HEK293T (cell line): ENCODE measurements at regions not wholly inside any gene's neighbourhood (a gene's known extent, or its start where the extent isn't known, plus 50 kb on each side); places are given as distances from the start of the nearest gene placed in this dataset.

Experiments
- BHLHE40 ChIP-seq: fragments of 450-650 bp; IDR thresholded peaks from 2 replicates; pipeline ENCODE4 v1.6.1; 2016; ENCODE audit warnings: mild to moderate bottlenecking, moderate library complexity, borderline replicate concordance
- ELF4 ChIP-seq: fragments of 450-650 bp; IDR thresholded peaks from 2 replicates; pipeline ENCODE4 v1.6.1; 2017; ENCODE audit warnings: antibody characterized with exemption
- FOXM1 ChIP-seq: fragments of 450-650 bp; IDR thresholded peaks from 2 replicates; pipeline ENCODE4 v1.6.1; 2017; ENCODE audit warnings: mild to moderate bottlenecking, borderline replicate concordance
- NFRKB ChIP-seq: fragments of 450-650 bp; IDR thresholded peaks from 2 replicates; pipeline ENCODE4 v1.6.1; 2016; ENCODE audit warnings: mild to moderate bottlenecking, moderate library complexity
- PKNOX1 ChIP-seq: fragments of 450-650 bp; IDR thresholded peaks from 2 replicates; pipeline ENCODE4 v1.6.1; 2016
- TARDBP ChIP-seq: fragments of 450-650 bp; IDR thresholded peaks from 2 replicates; pipeline ENCODE4 v1.6.1; 2016

GRCh38 chr9:86644675-86645034 lies 290.4 kb upstream of the TUT7 start:
- TF ChIP-seq BHLHE40 (no peak), FOXM1 (no peak), TARDBP (no peak), ELF4 (no peak), PKNOX1 (no peak), NFRKB (no peak)
